ENCODE measurements at regions not wholly inside any gene's neighbourhood (a gene's known extent, or its start where the extent isn't known, plus 50 kb on each side); places are given as distances from the start of the nearest gene placed in this dataset.

DNA sequence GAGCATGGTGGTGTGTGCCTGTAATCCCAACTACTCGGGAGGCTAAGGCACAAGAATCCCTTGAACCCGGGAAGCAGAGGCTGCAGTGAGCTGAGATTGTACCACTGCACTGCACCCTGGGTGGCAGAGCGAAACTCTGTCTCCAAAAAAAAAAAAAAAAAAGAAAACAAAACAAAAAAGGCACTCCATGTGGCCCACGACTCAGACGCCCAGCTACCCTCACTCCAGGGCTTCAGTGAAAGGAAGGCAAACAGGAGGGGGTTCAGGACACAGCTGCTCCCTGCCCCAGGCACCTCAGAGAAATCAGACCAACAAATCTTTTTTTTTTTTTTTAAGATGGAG lies 91.7 kb downstream of the LITAF start:
- TF ChIP-seq, protein P1, sequence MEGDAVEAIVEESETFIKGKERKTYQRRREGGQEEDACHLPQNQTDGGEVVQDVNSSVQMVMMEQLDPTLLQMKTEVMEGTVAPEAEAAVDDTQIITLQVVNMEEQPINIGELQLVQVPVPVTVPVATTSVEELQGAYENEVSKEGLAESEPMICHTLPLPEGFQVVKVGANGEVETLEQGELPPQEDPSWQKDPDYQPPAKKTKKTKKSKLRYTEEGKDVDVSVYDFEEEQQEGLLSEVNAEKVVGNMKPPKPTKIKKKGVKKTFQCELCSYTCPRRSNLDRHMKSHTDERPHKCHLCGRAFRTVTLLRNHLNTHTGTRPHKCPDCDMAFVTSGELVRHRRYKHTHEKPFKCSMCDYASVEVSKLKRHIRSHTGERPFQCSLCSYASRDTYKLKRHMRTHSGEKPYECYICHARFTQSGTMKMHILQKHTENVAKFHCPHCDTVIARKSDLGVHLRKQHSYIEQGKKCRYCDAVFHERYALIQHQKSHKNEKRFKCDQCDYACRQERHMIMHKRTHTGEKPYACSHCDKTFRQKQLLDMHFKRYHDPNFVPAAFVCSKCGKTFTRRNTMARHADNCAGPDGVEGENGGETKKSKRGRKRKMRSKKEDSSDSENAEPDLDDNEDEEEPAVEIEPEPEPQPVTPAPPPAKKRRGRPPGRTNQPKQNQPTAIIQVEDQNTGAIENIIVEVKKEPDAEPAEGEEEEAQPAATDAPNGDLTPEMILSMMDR (IDR thresholded peaks at IDR 0.05) = no peak
- no peak for TF ChIP-seq EZH2phosphoT487 (IDR thresholded peaks at IDR 0.05)
- TF ChIP-seq EZH2 (IDR thresholded peaks at IDR 0.05) = no peak
